ENCODE measurements at regions not wholly inside any gene's neighbourhood (a gene's known extent, or its start where the extent isn't known, plus 50 kb on each side); places are given as distances from the start of the nearest gene placed in this dataset.

DNA sequence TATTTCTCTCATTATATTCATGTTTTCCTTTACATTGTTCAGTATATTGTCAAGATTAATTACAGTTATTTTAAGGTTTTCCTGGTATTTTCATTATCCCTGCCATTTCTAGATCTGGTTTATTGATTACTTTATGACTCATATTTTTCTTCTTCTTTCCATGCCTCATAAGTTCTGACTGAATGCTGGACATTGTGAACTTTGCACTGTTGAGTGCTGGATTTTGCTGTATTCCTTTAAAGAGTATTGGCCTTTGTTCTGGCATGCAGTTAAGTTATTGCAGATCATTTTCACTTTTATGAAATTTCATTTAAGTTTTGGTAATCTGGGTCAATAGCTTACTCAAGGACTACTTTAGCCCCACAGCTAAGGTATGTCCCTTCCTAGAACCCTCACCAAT, 73.1 kb downstream of the KLF6 start:
- intact Hi-C loops (cut with DNase I): no loop called here
- Histone ChIP-seq H3K9me3 (peaks cover 0 to 16% (median 6%) of the 10 kb centered on the region in 11 donors), H3K4me1 (no peaks in the 10 kb centered on the region)

DNA sequence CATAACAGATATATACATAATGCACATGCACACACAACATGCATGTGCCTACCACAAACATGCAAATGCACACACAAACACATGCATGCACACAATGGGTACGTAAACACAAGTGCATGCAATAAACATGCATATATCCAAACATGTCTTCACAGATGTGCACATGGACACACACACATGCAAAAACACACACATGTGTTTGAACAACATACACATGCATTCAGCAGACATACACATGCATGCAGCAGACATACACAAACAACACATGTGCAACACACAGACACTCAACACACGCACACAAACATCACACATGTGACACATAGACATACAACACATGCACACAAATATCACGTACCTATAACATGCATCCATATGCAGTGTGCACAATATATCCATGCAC, 74.2 kb downstream of the KLF6 start:
- intact Hi-C loops (cut with DNase I): no loop called here
- Histone ChIP-seq H3K27me3 (no peaks in the 10 kb centered on the region), H3K4me1 (no peaks in the 10 kb centered on the region), H3K36me3 (no peaks in the 10 kb centered on the region), H3K4me3 (no peak overlapping the region), H3K9me3 (peaks cover 0 to 16% (median 6%) of the 10 kb centered on the region in 11 donors), H3K27ac (no peak overlapping the region)
- ATAC-seq (no peak), DNase-seq (no peak)
- 63 to 95% methylated on average over 3 of the region's 3 CpGs for WGBS, 2 donors
- TF ChIP-seq, protein P1, sequence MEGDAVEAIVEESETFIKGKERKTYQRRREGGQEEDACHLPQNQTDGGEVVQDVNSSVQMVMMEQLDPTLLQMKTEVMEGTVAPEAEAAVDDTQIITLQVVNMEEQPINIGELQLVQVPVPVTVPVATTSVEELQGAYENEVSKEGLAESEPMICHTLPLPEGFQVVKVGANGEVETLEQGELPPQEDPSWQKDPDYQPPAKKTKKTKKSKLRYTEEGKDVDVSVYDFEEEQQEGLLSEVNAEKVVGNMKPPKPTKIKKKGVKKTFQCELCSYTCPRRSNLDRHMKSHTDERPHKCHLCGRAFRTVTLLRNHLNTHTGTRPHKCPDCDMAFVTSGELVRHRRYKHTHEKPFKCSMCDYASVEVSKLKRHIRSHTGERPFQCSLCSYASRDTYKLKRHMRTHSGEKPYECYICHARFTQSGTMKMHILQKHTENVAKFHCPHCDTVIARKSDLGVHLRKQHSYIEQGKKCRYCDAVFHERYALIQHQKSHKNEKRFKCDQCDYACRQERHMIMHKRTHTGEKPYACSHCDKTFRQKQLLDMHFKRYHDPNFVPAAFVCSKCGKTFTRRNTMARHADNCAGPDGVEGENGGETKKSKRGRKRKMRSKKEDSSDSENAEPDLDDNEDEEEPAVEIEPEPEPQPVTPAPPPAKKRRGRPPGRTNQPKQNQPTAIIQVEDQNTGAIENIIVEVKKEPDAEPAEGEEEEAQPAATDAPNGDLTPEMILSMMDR (IDR thresholded peaks at IDR 0.05): no peak

More for the DNA sequence above, 73.1 kb downstream of the KLF6 start:
- no peak for DNase-seq
- Histone ChIP-seq H3K36me3 (no peaks in the 10 kb centered on the region), H3K27ac (no peak overlapping the region), H3K4me3 (no peak overlapping the region), H3K27me3 (no peaks in the 10 kb centered on the region)
- no peak for ATAC-seq
- TF ChIP-seq, protein P1 (IDR thresholded peaks at IDR 0.05): no peak

DNA sequence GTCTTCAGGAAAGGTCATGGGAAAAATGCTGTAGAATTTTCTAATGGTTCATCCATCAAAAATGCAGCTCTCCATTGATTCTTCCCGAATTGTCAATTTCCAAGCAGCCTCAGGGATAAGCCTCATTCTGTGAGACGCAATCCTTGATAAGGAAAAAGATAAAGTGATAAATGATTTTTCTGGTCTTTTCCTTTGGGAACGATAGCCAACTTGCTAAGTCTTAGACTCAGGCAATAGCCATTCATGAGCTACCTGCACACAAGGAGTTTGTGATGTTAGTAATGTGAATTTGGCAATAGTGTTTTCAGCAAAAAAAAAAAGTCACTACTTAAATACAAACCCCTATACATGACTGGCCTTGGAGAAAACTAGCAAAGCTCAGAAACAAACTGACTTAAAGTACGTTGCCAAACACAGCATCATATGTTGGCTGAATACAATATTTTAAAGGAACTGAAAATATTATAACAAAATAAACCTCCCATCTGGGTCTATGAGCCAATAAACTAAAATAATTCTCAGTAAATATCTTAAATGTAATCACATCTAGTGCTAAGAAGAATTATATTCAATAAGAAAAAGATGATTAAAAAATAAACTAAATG, 75.5 kb downstream of the KLF6 start:
- no peaks in the 10 kb centered on the region for H3K36me3 ChIP-seq
- no peak overlapping the region for H3K27ac ChIP-seq
- ATAC-seq (no peak), DNase-seq (no peak)
- H3K4me1 ChIP-seq: peaks cover 0 to 9% (median 1%) of the 10 kb centered on the region in 9 donors
- TF ChIP-seq, protein P1 (IDR thresholded peaks at IDR 0.05): no peak
- no peak overlapping the region for H3K4me3 ChIP-seq
- no peaks in the 10 kb centered on the region for H3K27me3 ChIP-seq
- H3K9me3 ChIP-seq: peaks cover 0 to 16% (median 6%) of the 10 kb centered on the region in 11 donors
- intact Hi-C loops (cut with DNase I): loop anchor here in 2 of 10 donors (5.0 to 10.0 kb wide), 2 partner anchors 935 to 1603 kb away; no protein-coding TSS in a partner anchor
- 78 to 83% methylated on average over 4 of the region's 4 CpGs for WGBS, 2 donors

DNA sequence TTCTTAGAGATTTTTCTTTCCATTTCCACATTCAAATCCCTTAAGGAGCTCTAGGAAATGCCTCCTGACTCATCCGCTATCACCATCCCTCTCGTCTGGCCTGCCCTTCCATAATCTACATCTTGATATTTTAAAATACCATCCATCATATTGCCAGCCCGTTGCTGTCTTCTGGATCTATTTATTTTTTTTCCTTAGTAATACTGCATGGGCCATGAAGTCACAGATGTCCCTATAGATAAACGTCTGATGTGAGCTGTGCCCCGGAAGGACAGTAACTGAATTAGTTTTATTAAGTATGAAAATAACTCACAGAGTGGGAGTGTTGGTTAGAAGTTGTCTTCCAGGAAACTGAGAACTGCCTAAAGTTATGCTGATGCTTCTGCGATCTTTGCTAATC, 76.2 kb downstream of the KLF6 start:
- H3K27ac ChIP-seq: no peak overlapping the region
- no peaks in the 10 kb centered on the region for H3K36me3 ChIP-seq
- TF ChIP-seq, protein P1 (IDR thresholded peaks at IDR 0.05): no peak
- peaks cover 0 to 11% (median 4%) of the 10 kb centered on the region in 9 donors for H3K4me1 ChIP-seq
- DNase-seq (no peak), ATAC-seq (no peak)
- H3K27me3 ChIP-seq: no peaks in the 10 kb centered on the region
- no peak overlapping the region for H3K4me3 ChIP-seq
- H3K9me3 ChIP-seq: peaks cover 0 to 16% (median 6%) of the 10 kb centered on the region in 11 donors
- intact Hi-C loops (cut with DNase I): loop anchor here in 2 of 10 donors (5.0 to 10.0 kb wide), 2 partner anchors 934 to 1603 kb away; no protein-coding TSS in a partner anchor
- WGBS, 2 donors: 68 to 69% methylated on average over 6 of the region's 6 CpGs
